ENCODE measurements at regions not wholly inside any gene's neighbourhood (a gene's known extent, or its start where the extent isn't known, plus 50 kb on each side); places are given as distances from the start of the nearest gene placed in this dataset.

DNA sequence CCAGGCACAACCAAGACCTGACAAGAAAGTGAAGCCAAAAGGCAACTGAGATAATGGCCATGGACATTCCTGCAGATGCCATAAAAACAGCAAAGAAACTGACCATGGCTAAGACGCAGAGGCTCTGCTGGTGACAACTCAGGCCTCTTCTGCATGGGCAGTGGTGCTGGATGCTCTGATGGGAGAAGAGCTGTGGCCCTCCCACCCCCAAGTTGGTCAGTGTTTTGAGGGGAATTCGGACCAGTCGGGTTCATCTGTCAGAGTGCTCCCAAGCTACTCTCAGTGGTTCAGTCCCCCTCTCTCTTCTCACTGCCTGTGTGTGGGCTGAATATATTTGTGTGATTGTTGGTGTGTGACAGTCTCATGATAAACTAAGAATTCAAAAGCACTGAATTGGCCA, 79.0 kb upstream of the GPR26 start:
- no peak overlapping the region for H3K4me3 ChIP-seq (replicated peaks; ENCODE audit: insufficient read depth, low read length)
- H3K27ac ChIP-seq (replicated peaks), result no peak overlapping the region
- DNase-seq (ENCODE audit: low read depth in 1 of 2, low spot score in 1 of 2), result no peak
- TF ChIP-seq, protein P1, sequence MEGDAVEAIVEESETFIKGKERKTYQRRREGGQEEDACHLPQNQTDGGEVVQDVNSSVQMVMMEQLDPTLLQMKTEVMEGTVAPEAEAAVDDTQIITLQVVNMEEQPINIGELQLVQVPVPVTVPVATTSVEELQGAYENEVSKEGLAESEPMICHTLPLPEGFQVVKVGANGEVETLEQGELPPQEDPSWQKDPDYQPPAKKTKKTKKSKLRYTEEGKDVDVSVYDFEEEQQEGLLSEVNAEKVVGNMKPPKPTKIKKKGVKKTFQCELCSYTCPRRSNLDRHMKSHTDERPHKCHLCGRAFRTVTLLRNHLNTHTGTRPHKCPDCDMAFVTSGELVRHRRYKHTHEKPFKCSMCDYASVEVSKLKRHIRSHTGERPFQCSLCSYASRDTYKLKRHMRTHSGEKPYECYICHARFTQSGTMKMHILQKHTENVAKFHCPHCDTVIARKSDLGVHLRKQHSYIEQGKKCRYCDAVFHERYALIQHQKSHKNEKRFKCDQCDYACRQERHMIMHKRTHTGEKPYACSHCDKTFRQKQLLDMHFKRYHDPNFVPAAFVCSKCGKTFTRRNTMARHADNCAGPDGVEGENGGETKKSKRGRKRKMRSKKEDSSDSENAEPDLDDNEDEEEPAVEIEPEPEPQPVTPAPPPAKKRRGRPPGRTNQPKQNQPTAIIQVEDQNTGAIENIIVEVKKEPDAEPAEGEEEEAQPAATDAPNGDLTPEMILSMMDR (IDR thresholded peaks at IDR 0.05; ENCODE audit: insufficient read depth, low read length), result no peak
- TF ChIP-seq GABPA (IDR thresholded peaks at IDR 0.05; ENCODE audit: low read depth) (no peak), POLR2AphosphoS5 (IDR thresholded peaks at IDR 0.05; ENCODE audit: low read depth) (no peak), SPI1 (IDR thresholded peaks at IDR 0.05; ENCODE audit: borderline replicate concordance, low read depth) (no peak)
- TF ChIP-seq, protein P2, sequence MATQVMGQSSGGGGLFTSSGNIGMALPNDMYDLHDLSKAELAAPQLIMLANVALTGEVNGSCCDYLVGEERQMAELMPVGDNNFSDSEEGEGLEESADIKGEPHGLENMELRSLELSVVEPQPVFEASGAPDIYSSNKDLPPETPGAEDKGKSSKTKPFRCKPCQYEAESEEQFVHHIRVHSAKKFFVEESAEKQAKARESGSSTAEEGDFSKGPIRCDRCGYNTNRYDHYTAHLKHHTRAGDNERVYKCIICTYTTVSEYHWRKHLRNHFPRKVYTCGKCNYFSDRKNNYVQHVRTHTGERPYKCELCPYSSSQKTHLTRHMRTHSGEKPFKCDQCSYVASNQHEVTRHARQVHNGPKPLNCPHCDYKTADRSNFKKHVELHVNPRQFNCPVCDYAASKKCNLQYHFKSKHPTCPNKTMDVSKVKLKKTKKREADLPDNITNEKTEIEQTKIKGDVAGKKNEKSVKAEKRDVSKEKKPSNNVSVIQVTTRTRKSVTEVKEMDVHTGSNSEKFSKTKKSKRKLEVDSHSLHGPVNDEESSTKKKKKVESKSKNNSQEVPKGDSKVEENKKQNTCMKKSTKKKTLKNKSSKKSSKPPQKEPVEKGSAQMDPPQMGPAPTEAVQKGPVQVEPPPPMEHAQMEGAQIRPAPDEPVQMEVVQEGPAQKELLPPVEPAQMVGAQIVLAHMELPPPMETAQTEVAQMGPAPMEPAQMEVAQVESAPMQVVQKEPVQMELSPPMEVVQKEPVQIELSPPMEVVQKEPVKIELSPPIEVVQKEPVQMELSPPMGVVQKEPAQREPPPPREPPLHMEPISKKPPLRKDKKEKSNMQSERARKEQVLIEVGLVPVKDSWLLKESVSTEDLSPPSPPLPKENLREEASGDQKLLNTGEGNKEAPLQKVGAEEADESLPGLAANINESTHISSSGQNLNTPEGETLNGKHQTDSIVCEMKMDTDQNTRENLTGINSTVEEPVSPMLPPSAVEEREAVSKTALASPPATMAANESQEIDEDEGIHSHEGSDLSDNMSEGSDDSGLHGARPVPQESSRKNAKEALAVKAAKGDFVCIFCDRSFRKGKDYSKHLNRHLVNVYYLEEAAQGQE (IDR thresholded peaks at IDR 0.05; ENCODE audit: insufficient replicate concordance, low read depth), result no peak
- peaks cover 7% of the 10 kb centered on the region for H3K27me3 ChIP-seq (ENCODE audit: insufficient read depth, poor library complexity, severe bottlenecking)

DNA sequence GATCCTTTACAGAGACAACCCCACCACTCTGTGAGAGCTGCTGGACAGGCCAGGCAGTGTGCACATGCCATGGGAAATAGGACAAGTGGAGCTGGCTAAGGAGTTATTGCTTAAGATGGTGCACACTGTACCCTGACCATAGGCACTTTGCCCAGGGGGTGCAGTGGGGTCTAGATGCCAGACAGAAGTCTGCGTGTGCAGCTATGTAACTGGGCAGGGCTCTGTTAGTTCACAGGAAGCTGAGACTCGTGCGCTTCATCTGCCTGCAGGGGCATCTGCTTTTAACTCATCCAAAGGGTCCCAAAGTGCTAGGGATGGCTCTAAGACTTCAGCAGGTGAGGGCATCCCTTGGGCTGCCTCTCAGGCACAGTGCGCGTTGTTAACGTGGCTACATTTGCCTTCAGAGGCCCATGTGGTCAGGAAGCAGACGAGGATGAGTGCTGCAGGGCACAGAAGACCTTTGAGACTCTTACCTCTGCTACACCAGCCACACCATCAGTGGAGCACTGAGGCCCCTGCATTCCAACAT, 77.7 kb upstream of the GPR26 start:
- H3K27ac ChIP-seq (replicated peaks), result no peak overlapping the region
- H3K4me3 ChIP-seq (replicated peaks; ENCODE audit: insufficient read depth, low read length), result no peak overlapping the region
- TF ChIP-seq, protein P2 (IDR thresholded peaks at IDR 0.05; ENCODE audit: insufficient replicate concordance, low read depth), result no peak
- TF ChIP-seq, protein P1 (IDR thresholded peaks at IDR 0.05; ENCODE audit: insufficient read depth, low read length), result no peak
- no peak for TF ChIP-seq POLR2AphosphoS5 (IDR thresholded peaks at IDR 0.05; ENCODE audit: low read depth)
- no peak for TF ChIP-seq SPI1 (IDR thresholded peaks at IDR 0.05; ENCODE audit: borderline replicate concordance, low read depth)
- TF ChIP-seq GABPA (IDR thresholded peaks at IDR 0.05; ENCODE audit: low read depth), result no peak
- H3K27me3 ChIP-seq (ENCODE audit: insufficient read depth, poor library complexity, severe bottlenecking), result peaks cover 3% of the 10 kb centered on the region
- DNase-seq (ENCODE audit: low read depth in 1 of 2, low spot score in 1 of 2), result no peak

DNA sequence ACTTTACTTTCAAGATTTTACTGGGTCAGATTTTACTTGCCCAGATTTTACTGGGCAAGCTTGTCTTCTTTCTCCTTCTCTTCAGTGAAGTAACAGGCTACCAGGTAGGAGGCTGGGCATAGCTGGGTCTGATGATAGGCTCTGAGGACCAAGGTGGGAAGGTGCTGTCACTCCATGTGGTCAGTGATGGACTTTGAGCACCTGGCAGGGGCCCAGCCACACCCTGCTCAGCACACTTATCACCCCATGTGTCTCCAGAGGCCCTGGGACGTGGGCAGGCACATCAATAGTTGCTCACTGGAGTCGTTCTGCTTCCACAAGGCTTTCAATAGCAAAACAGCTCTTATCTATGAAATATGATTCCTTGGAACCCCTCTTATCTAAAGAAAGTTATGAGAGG, 70.5 kb upstream of the GPR26 start:
- Histone ChIP-seq H3K4me3 (replicated peaks; ENCODE audit: insufficient read depth, low read length) (no peak overlapping the region), H3K27me3 (ENCODE audit: insufficient read depth, poor library complexity, severe bottlenecking) (no peaks in the 10 kb centered on the region), H3K27ac (replicated peaks) (no peak overlapping the region)
- DNase-seq (ENCODE audit: low read depth in 1 of 2, low spot score in 1 of 2), result no peak
- TF ChIP-seq, protein P2 (IDR thresholded peaks at IDR 0.05; ENCODE audit: insufficient replicate concordance, low read depth), result no peak
- no peak for TF ChIP-seq GABPA (IDR thresholded peaks at IDR 0.05; ENCODE audit: low read depth)
- TF ChIP-seq, protein P1 (IDR thresholded peaks at IDR 0.05; ENCODE audit: insufficient read depth, low read length), result no peak
- no peak for TF ChIP-seq SPI1 (IDR thresholded peaks at IDR 0.05; ENCODE audit: borderline replicate concordance, low read depth)
